ENCODE measurements at regions not wholly inside any gene's neighbourhood (a gene's known extent, or its start where the extent isn't known, plus 50 kb on each side); places are given as distances from the start of the nearest gene placed in this dataset.

DNA sequence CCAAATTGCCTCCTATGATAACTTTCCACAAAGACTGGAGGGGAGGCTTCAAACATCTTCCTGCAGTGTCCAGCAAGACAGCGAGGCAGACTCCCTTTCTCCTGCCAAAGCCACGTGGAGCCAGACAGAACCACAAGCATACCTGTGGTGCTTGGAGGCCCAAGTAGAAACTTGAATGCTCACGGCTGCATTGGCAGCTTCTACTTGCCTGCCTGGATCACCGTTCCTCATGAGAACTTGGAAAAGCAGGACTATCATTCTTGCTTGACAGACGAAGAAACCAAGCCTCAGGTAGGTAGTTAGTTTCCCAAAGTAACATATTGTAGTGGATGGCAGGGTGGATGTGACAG is 216.3 kb upstream of the SFRP2 start:
- no peak for DNase-seq (ENCODE audit: low read depth)
- no peaks in the 10 kb centered on the region for H3K36me3 ChIP-seq (ENCODE audit: control insufficient read depth, insufficient read depth, low read length)
- no peak overlapping the region for H3K4me3 ChIP-seq (ENCODE audit: low read depth, low read length)
- TF ChIP-seq, protein P1, sequence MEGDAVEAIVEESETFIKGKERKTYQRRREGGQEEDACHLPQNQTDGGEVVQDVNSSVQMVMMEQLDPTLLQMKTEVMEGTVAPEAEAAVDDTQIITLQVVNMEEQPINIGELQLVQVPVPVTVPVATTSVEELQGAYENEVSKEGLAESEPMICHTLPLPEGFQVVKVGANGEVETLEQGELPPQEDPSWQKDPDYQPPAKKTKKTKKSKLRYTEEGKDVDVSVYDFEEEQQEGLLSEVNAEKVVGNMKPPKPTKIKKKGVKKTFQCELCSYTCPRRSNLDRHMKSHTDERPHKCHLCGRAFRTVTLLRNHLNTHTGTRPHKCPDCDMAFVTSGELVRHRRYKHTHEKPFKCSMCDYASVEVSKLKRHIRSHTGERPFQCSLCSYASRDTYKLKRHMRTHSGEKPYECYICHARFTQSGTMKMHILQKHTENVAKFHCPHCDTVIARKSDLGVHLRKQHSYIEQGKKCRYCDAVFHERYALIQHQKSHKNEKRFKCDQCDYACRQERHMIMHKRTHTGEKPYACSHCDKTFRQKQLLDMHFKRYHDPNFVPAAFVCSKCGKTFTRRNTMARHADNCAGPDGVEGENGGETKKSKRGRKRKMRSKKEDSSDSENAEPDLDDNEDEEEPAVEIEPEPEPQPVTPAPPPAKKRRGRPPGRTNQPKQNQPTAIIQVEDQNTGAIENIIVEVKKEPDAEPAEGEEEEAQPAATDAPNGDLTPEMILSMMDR (IDR thresholded peaks at IDR 0.05; ENCODE audit: insufficient read depth, low read length, poor library complexity, severe bottlenecking) = no peak
- no peaks in the 10 kb centered on the region for H3K27me3 ChIP-seq (ENCODE audit: control insufficient read depth, insufficient read depth, low read length)

DNA sequence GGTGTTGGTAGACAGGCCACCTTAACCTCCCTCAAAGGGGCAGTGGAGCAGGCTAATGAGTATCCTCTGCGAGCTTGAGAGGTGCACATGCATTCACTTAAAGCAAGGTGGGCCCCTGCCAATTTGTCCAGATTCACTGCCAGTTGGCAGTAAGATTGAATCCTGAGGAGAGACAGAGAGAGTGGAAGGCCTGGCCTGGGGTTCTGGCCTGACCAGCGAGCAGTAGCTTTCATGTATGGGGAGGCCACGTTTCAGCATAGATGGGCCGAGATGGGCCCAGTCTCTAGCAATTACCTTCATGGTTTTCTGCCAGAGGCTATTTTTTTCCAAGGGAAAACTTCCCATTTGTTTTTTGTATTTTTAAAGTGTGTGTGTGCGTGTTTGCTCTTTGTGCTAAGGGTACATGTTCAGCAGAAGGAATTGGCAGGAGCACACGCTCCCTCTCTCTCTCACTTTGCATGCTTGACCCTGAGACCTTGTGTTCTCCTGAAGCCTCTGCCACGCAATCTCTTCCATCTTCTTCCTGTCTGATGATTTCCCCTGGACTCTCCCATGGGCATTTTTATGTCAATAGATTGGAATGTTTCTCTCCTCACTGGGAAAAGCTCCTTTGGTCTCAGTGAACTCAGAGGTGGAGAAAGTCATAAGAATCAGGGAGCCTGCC is 215.8 kb upstream of the SFRP2 start:
- H3K4me3 ChIP-seq (ENCODE audit: low read depth, low read length) = no peak overlapping the region
- no peaks in the 10 kb centered on the region for H3K27me3 ChIP-seq (ENCODE audit: control insufficient read depth, insufficient read depth, low read length)
- no peaks in the 10 kb centered on the region for H3K36me3 ChIP-seq (ENCODE audit: control insufficient read depth, insufficient read depth, low read length)
- DNase-seq (ENCODE audit: low read depth) = peak; percentile 26
- TF ChIP-seq, protein P1 (IDR thresholded peaks at IDR 0.05; ENCODE audit: insufficient read depth, low read length, poor library complexity, severe bottlenecking) = no peak

DNA sequence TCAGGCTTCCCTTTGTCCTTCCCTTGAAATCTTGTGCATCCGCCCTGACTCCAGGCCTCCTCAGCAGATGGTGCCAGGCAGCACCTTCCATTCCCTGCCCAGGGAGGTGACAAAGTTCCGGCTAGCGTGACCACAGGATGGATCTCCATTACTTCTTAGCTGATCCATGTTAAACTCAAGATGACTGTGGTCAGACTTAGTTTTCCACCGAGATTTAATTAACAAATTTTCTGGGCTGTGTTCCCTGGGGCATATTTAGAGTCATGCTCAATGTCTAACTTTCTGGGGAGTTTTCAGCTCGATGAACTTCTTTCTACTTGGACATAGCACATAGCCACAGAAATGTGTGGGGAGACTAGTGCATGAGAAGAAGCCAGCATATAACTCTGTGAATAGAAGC is 215.1 kb upstream of the SFRP2 start:
- Histone ChIP-seq H3K36me3 (ENCODE audit: control insufficient read depth, insufficient read depth, low read length) (no peaks in the 10 kb centered on the region), H3K27me3 (ENCODE audit: control insufficient read depth, insufficient read depth, low read length) (no peaks in the 10 kb centered on the region), H3K4me3 (ENCODE audit: low read depth, low read length) (no peak overlapping the region)
- no peak for DNase-seq (ENCODE audit: low read depth)
- TF ChIP-seq, protein P1 (IDR thresholded peaks at IDR 0.05; ENCODE audit: insufficient read depth, low read length, poor library complexity, severe bottlenecking) = no peak

DNA sequence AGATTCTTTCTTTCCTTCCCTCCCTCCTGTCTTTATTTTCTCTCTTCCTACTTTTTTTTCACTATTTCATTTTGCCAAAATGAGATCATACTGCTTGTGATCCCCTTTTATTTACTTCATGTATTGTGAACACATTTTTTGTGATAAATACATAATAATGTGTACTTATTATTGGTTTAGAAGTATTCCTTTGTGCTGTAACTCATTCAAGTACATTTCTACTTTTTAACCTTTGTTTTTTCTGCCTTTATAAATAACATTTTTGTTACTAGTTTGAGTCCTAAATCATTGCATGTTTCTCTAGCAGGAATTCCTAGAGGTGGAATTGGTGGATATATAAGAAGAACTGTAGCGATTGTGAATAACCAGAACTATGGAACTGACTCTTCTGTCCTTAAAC is 214.5 kb upstream of the SFRP2 start:
- no peak for DNase-seq (ENCODE audit: low read depth)
- TF ChIP-seq, protein P1 (IDR thresholded peaks at IDR 0.05; ENCODE audit: insufficient read depth, low read length, poor library complexity, severe bottlenecking) = no peak
- H3K27me3 ChIP-seq (ENCODE audit: control insufficient read depth, insufficient read depth, low read length) = no peaks in the 10 kb centered on the region
- H3K36me3 ChIP-seq (ENCODE audit: control insufficient read depth, insufficient read depth, low read length) = no peaks in the 10 kb centered on the region
- no peak overlapping the region for H3K4me3 ChIP-seq (ENCODE audit: low read depth, low read length)

DNA sequence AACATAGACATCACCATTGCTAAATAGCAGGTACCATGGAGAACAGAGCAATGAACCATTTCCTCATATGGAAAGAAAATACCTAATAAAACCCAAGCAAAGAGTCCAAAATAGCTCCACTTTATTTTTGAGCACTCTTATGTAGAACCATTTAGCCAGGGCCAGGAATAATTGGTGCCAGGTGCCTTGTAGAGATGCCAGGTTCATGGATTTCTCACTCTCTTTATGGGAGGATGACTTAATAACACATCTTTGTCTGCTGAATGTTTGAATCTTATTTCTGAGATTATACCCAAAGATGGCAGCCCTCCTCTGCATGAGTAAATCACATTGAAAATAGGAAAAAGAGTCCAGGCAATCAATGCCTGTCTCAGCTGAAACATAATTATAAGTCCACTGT is 212.3 kb upstream of the SFRP2 start:
- TF ChIP-seq, protein P1 (IDR thresholded peaks at IDR 0.05; ENCODE audit: insufficient read depth, low read length, poor library complexity, severe bottlenecking) = no peak
- Histone ChIP-seq H3K4me3 (ENCODE audit: low read depth, low read length) (no peak overlapping the region), H3K36me3 (ENCODE audit: control insufficient read depth, insufficient read depth, low read length) (no peaks in the 10 kb centered on the region), H3K27me3 (ENCODE audit: control insufficient read depth, insufficient read depth, low read length) (no peaks in the 10 kb centered on the region)
- no peak for DNase-seq (ENCODE audit: low read depth)

DNA sequence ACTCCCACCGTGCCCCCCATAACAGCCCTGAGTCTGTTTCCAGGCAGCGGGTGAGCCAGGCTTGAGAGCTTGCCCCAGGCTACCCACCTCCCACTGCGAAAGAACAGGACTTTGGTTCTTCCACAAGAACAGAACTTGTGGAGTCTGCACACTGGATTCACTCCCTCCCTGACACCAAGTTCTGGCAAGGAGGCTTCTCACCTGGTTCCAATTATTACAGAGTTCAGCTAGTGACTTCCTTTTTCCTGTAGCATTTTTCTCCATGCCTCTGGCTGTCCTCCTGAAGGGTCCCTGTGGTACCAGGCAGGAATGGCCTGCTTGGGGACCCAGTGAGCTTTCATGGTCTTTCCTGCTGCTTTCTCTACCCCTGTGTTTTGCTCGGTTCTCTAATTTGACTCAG is 208.6 kb upstream of the SFRP2 start:
- no peak for DNase-seq (ENCODE audit: low read depth)
- H3K36me3 ChIP-seq (ENCODE audit: control insufficient read depth, insufficient read depth, low read length) = no peaks in the 10 kb centered on the region
- no peaks in the 10 kb centered on the region for H3K27me3 ChIP-seq (ENCODE audit: control insufficient read depth, insufficient read depth, low read length)
- TF ChIP-seq, protein P1 (IDR thresholded peaks at IDR 0.05; ENCODE audit: insufficient read depth, low read length, poor library complexity, severe bottlenecking) = no peak
- H3K4me3 ChIP-seq (ENCODE audit: low read depth, low read length) = no peak overlapping the region

Data from kidney epithelial cell (primary cell).